ENCODE measurements at regions not wholly inside any gene's neighbourhood (a gene's known extent, or its start where the extent isn't known, plus 50 kb on each side); places are given as distances from the start of the nearest gene placed in this dataset.

- no peak for ATAC-seq
- TF ChIP-seq TCF7L2 (IDR thresholded peaks at IDR 0.05; ENCODE audit: low read depth, low read length) (no peak), SIN3A (IDR thresholded peaks at IDR 0.05; ENCODE audit: borderline replicate concordance, insufficient read depth, low read depth, low read length) (no peak), POLR2AphosphoS5 (IDR thresholded peaks at IDR 0.05; ENCODE audit: low read depth, low read length) (no peak), CTCF (IDR thresholded peaks at IDR 0.05) (no peak)
- TF ChIP-seq, protein P1, sequence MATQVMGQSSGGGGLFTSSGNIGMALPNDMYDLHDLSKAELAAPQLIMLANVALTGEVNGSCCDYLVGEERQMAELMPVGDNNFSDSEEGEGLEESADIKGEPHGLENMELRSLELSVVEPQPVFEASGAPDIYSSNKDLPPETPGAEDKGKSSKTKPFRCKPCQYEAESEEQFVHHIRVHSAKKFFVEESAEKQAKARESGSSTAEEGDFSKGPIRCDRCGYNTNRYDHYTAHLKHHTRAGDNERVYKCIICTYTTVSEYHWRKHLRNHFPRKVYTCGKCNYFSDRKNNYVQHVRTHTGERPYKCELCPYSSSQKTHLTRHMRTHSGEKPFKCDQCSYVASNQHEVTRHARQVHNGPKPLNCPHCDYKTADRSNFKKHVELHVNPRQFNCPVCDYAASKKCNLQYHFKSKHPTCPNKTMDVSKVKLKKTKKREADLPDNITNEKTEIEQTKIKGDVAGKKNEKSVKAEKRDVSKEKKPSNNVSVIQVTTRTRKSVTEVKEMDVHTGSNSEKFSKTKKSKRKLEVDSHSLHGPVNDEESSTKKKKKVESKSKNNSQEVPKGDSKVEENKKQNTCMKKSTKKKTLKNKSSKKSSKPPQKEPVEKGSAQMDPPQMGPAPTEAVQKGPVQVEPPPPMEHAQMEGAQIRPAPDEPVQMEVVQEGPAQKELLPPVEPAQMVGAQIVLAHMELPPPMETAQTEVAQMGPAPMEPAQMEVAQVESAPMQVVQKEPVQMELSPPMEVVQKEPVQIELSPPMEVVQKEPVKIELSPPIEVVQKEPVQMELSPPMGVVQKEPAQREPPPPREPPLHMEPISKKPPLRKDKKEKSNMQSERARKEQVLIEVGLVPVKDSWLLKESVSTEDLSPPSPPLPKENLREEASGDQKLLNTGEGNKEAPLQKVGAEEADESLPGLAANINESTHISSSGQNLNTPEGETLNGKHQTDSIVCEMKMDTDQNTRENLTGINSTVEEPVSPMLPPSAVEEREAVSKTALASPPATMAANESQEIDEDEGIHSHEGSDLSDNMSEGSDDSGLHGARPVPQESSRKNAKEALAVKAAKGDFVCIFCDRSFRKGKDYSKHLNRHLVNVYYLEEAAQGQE (IDR thresholded peaks at IDR 0.05; ENCODE audit: insufficient read depth in 1 of 2, low read depth in 2 of 2, low read length in 1 of 2), result no peak
- BruUV-seq (replicated peaks), result no TSS peak
- no peak for DNase-seq (ENCODE audit: low read depth, low spot score)
- Histone ChIP-seq H3K4me3 (ENCODE audit: low read depth in 2 of 2, low read length in 2 of 2) (no peak overlapping the region), H3K36me3 (ENCODE audit: control insufficient read depth, insufficient read depth, low read length) (no peaks in the 10 kb centered on the region), H3K27ac (ENCODE audit: low read length) (peak overlapping the region; percentile 39; the same call in 1 of the 2 replicates), H3K27me3 (ENCODE audit: control insufficient read depth, insufficient read depth, low read length) (no peaks in the 10 kb centered on the region), H3K9me3 (ENCODE audit: control insufficient read depth, insufficient read depth, low read depth, low read length) (peaks cover 10% of the 10 kb centered on the region; the same call in 1 of the 2 replicates), H3K4me1 (ENCODE audit: control insufficient read depth, insufficient read depth, low read length) (no peaks in the 10 kb centered on the region)
- intact Hi-C loops (cut with micrococcal nuclease; ENCODE audit: unreplicated experiment), result no loop called here
- CTCF ChIA-PET, result no interaction called here
- in situ Hi-C loops (cut with HindIII; ENCODE audit: low pct_unique_long_range_greater_than_20kb, low sequenced_read_pairs), result no loop called here
- POLR2A ChIA-PET, result no interaction called here
These were observed 257.3 kb upstream of the AKR1E2 start for GRCh38 chr10:4568731-4569130.

GRCh38 chr10:4568086-4568485, 257.9 kb upstream of the AKR1E2 start:
- BruUV-seq (replicated peaks), result no TSS peak
- H3K9me3 ChIP-seq (ENCODE audit: control insufficient read depth, insufficient read depth, low read depth, low read length), result peaks cover 10% of the 10 kb centered on the region; the same call in 1 of the 2 replicates
- no peaks in the 10 kb centered on the region for H3K4me1 ChIP-seq (ENCODE audit: control insufficient read depth, insufficient read depth, low read length)
- POLR2A ChIA-PET, result no interaction called here
- intact Hi-C loops (cut with micrococcal nuclease; ENCODE audit: unreplicated experiment), result no loop called here
- H3K27ac ChIP-seq (ENCODE audit: low read length), result no peak overlapping the region
- DNase-seq (ENCODE audit: low read depth, low spot score), result no peak
- no peaks in the 10 kb centered on the region for H3K36me3 ChIP-seq (ENCODE audit: control insufficient read depth, insufficient read depth, low read length)
- TF ChIP-seq CTCF (IDR thresholded peaks at IDR 0.05), result no peak
- TF ChIP-seq, protein P1 (IDR thresholded peaks at IDR 0.05; ENCODE audit: insufficient read depth in 1 of 2, low read depth in 2 of 2, low read length in 1 of 2), result no peak
- no peak for TF ChIP-seq SIN3A (IDR thresholded peaks at IDR 0.05; ENCODE audit: borderline replicate concordance, insufficient read depth, low read depth, low read length)
- TF ChIP-seq TCF7L2 (IDR thresholded peaks at IDR 0.05; ENCODE audit: low read depth, low read length), result no peak
- no peak for TF ChIP-seq POLR2AphosphoS5 (IDR thresholded peaks at IDR 0.05; ENCODE audit: low read depth, low read length)
- in situ Hi-C loops (cut with HindIII; ENCODE audit: low pct_unique_long_range_greater_than_20kb, low sequenced_read_pairs), result no loop called here
- ATAC-seq, result no peak
- H3K4me3 ChIP-seq (ENCODE audit: low read depth in 2 of 2, low read length in 2 of 2), result no peak overlapping the region
- no peaks in the 10 kb centered on the region for H3K27me3 ChIP-seq (ENCODE audit: control insufficient read depth, insufficient read depth, low read length)
- CTCF ChIA-PET, result no interaction called here

Measured in Panc1 (cell line).